Gastrocnemius medialis (tissue), 4 donors: ENCODE measurements at regions not wholly inside any gene's neighbourhood (a gene's known extent, or its start where the extent isn't known, plus 50 kb on each side); places are given as distances from the start of the nearest gene placed in this dataset.

ENCODE experiments used
- ATAC-seq, 2 donors: fragments of 150-250 bp; one replicate each; pipeline ENCODE4 v1.9.1; 2016
- DNase-seq, 2 donors: peaks; one replicate each; pipeline ENCODE4 v3.0.0-alpha.2; 2019
- H3K27ac ChIP-seq, 4 donors: fragments of 200-600 bp; sonication (generic); 1 replicate in 1 of 4; 2 replicates in 3 of 4; pipeline ENCODE4 v1.5.1; 2016 to 2018; ENCODE audit warnings: mild to moderate bottlenecking in 2 of 4, moderate library complexity in 1 of 4
- H3K27me3 ChIP-seq, 3 donors: fragments of 200-600 bp; sonication (generic) in 2 of 3; 1 replicate in 1 of 3; 2 replicates in 2 of 3; pipeline versions ENCODE4 v1.5.1 to v1.6.0; 2016 to 2019; ENCODE audit warnings: mild to moderate bottlenecking in 1 of 3, moderate library complexity in 1 of 3
- H3K36me3 ChIP-seq, 2 donors: fragments of 200-600 bp; sonication (generic) in 1 of 2; one replicate each; pipeline ENCODE4 v1.5.1; 2017 to 2018
- H3K4me1 ChIP-seq, 2 donors: fragments of 200-600 bp; sonication (generic) in 1 of 2; one replicate each; pipeline ENCODE4 v1.5.1; 2016 to 2017; ENCODE audit warnings: mild to moderate bottlenecking in 2 of 2
- H3K4me3 ChIP-seq, 4 donors: fragments of 200-600 bp; sonication (generic) in 3 of 4; 1 replicate in 1 of 4; 2 replicates in 3 of 4; pipeline ENCODE4 v1.5.1; 2016 to 2019; ENCODE audit warnings: mild to moderate bottlenecking in 2 of 4
- H3K9me3 ChIP-seq, 3 donors: fragments of 200-600 bp; sonication (generic) in 2 of 3; 1 replicate in 1 of 3; 2 replicates in 2 of 3; pipeline ENCODE4 v1.5.1; 2016 to 2019
- CTCF ChIP-seq, 5 experiments: fragments of 450-650 bp in 3 of 5; fragments of 200-600 bp in 2 of 5; sonication (generic) in 2 of 5; IDR thresholded peaks in 4 of 5; conservative IDR thresholded peaks in 1 of 5; 1 replicate in 4 of 5; 2 replicates in 1 of 5; pipeline ENCODE4 v1.5.1; 2016 to 2019; ENCODE audit warnings: antibody characterized with exemption in 5 of 5, mild to moderate bottlenecking in 3 of 5, moderate library complexity in 3 of 5
- POLR2A ChIP-seq, 2 donors: fragments of 450-650 bp; IDR thresholded peaks; one replicate each; pipeline ENCODE4 v1.6.1; 2017; ENCODE audit warnings: antibody characterized with exemption in 2 of 2, mild to moderate bottlenecking in 2 of 2, moderate library complexity in 2 of 2
- in situ Hi-C, 4 donors: fragments of 200-750 bp; cut with MboI; loops; one replicate each; pipeline versions ENCODE4 v1.15.0 to v1.8.0; 2017; ENCODE audit warnings: low sequenced_read_pairs in 4 of 4
- intact Hi-C: fragments of 100-400 bp; cut with DNase I; formaldehyde crosslinking; loops from one replicate; pipeline ENCODE4 v1.15.1; 2023; ENCODE audit warnings: low total_unique reads

- Histone ChIP-seq H3K27ac (no peak overlapping the region), H3K27me3 (no peaks in the 10 kb centered on the region), H3K4me1 (no peaks in the 10 kb centered on the region), H3K36me3 (no peaks in the 10 kb centered on the region), H3K4me3 (no peak overlapping the region), H3K9me3 (no peaks in the 10 kb centered on the region)
- intact Hi-C loops, result no loop called here
- ATAC-seq (no peak), DNase-seq (no peak)
- TF ChIP-seq POLR2A (IDR thresholded peaks at IDR 0.05), result no peak
- no peak for TF ChIP-seq CTCF (IDR thresholded peaks at IDR 0.05 in 4 of 5, conservative IDR thresholded peaks at IDR 0.05 in 1 of 5)
- in situ Hi-C loops, result no loop called here
Observed at GRCh38 chr16:7979448-7980132, 610.7 kb downstream of the TMEM114 start.

DNA sequence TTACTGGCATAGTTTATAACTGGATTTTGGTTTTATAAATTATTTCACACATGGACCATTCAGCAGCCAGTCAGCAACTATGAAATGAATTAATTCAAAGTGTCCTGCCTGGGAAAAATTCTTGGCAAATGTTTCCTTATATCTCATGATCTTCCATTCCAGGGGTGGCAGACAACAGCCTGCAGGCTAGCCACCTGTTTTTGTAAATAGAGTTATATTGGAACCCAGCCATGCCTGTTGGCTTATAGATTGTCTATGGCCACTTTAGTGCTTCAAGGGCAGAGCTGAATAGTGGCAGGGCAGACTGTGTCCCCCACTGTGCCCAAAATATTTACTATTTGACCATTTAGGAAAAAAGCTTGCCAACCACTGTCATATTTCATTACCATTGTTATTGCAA is 613.7 kb downstream of the TMEM114 start:
- in situ Hi-C loops (no loop called here), intact Hi-C loops (no loop called here)
- H3K27me3 ChIP-seq, result no peaks in the 10 kb centered on the region
- H3K4me1 ChIP-seq, result no peaks in the 10 kb centered on the region
- no peaks in the 10 kb centered on the region for H3K9me3 ChIP-seq
- ATAC-seq (no peak), DNase-seq (no peak)
- H3K27ac ChIP-seq, result no peak overlapping the region
- TF ChIP-seq CTCF (IDR thresholded peaks at IDR 0.05 in 4 of 5, conservative IDR thresholded peaks at IDR 0.05 in 1 of 5), result no peak
- no peak for TF ChIP-seq POLR2A (IDR thresholded peaks at IDR 0.05)
- H3K36me3 ChIP-seq, result no peaks in the 10 kb centered on the region
- H3K4me3 ChIP-seq, result no peak overlapping the region

DNA sequence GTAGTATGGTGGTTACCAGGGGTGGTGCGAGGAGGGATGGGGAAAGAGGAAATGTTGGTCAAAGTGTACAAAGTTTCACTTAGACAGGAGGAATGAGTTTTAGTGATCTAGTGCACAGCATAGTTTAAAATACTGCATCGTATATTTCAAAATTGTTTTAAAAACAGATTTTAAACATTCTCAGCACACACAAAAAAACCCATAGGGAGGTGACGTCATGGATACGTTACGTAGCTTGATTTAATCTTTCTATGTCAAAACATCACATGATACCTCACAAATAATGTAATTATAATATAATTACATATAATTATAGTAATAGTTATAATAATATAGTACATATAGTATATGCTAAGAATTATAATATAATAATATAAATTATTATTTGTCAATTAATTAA is 614.2 kb downstream of the TMEM114 start:
- ATAC-seq, result no peak
- H3K27me3 ChIP-seq, result no peaks in the 10 kb centered on the region
- H3K36me3 ChIP-seq, result no peaks in the 10 kb centered on the region
- no peaks in the 10 kb centered on the region for H3K4me1 ChIP-seq
- TF ChIP-seq POLR2A (IDR thresholded peaks at IDR 0.05) (no peak), CTCF (IDR thresholded peaks at IDR 0.05 in 4 of 5, conservative IDR thresholded peaks at IDR 0.05 in 1 of 5) (no peak)
- no peak for DNase-seq
- H3K4me3 ChIP-seq, result no peak overlapping the region
- no peaks in the 10 kb centered on the region for H3K9me3 ChIP-seq
- H3K27ac ChIP-seq, result no peak overlapping the region
- in situ Hi-C loops, result no loop called here
- intact Hi-C loops, result no loop called here

DNA sequence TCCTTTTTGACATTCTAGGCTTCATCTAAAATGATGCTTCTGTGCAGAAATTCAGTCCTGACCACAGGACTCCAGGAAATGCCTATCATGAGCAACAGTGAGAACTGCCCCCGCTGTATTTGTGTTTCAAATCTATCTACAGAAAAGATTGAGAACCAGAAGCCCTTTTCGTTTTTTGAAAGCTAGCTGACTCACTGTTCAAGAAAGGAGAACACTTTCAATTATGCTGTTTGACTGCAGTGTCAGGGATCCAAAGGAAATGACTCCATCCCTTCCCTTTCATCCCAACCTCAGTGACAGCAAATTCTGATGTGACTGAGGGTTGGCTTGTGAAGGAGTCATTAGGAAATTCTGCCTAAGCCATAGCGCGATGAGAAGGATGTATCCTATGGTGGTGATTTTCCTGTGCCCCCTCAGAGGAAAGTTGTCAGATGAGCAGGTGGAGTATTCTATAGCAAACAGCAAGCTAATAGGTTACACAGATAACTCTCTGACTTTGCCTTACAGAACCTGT is 622.3 kb downstream of the TMEM114 start:
- Histone ChIP-seq H3K27me3 (no peaks in the 10 kb centered on the region), H3K4me1 (no peaks in the 10 kb centered on the region), H3K27ac (no peak overlapping the region), H3K36me3 (no peaks in the 10 kb centered on the region), H3K4me3 (no peak overlapping the region), H3K9me3 (no peaks in the 10 kb centered on the region)
- no peak for TF ChIP-seq POLR2A (IDR thresholded peaks at IDR 0.05)
- TF ChIP-seq CTCF (IDR thresholded peaks at IDR 0.05 in 4 of 5, conservative IDR thresholded peaks at IDR 0.05 in 1 of 5), result no peak
- in situ Hi-C loops, result no loop called here
- intact Hi-C loops, result no loop called here
- DNase-seq (no peak), ATAC-seq (no peak)

DNA sequence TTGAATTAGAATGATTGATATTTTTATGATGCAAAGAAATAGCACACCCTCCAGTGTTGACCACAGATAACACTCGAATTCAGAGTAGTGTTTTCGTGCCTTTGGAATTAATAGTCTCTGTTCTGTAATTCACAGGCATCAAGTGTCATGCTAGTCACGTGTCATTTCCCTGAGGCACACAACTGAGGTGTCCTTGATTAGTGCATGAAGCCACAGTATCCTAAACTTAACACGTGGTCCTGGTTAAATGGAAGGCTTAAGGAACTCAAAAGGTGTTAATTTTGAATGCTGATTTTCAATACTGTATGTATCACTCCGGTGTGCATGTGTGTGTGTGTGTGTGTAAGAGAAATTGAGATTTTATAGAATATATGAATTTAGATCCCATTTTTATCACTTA is 625.6 kb downstream of the TMEM114 start:
- Histone ChIP-seq H3K4me1 (no peaks in the 10 kb centered on the region), H3K9me3 (no peaks in the 10 kb centered on the region), H3K36me3 (no peaks in the 10 kb centered on the region), H3K4me3 (no peak overlapping the region), H3K27me3 (no peaks in the 10 kb centered on the region), H3K27ac (no peak overlapping the region)
- DNase-seq (no peak), ATAC-seq (no peak)
- in situ Hi-C loops, result no loop called here
- TF ChIP-seq POLR2A (IDR thresholded peaks at IDR 0.05) (no peak), CTCF (IDR thresholded peaks at IDR 0.05 in 4 of 5, conservative IDR thresholded peaks at IDR 0.05 in 1 of 5) (no peak)
- intact Hi-C loops, result no loop called here
